Stomach (tissue), 4 donors: ENCODE measurements at regions not wholly inside any gene's neighbourhood (a gene's known extent, or its start where the extent isn't known, plus 50 kb on each side); places are given as distances from the start of the nearest gene placed in this dataset.

Source experiments
- POLR2A ChIP-seq, 4 donors: fragments of 450-650 bp; IDR thresholded peaks; one replicate each; pipeline ENCODE4 v1.6.1; 2016; ENCODE audit warnings: antibody characterized with exemption in 4 of 4, control low read depth in 2 of 4, mild to moderate bottlenecking in 1 of 4, moderate library complexity in 1 of 4
- TF ChIP-seq, protein P1 (sequence below), 7 experiments: fragments of 450-650 bp in 4 of 7; fragments of 200-600 bp in 3 of 7; sonication (generic) in 3 of 7; IDR thresholded peaks; one replicate each; pipeline ENCODE4 v1.5.1; 2016 to 2019; ENCODE audit warnings: antibody characterized with exemption in 7 of 7, control low read depth in 2 of 7, mild to moderate bottlenecking in 1 of 7

DNA sequence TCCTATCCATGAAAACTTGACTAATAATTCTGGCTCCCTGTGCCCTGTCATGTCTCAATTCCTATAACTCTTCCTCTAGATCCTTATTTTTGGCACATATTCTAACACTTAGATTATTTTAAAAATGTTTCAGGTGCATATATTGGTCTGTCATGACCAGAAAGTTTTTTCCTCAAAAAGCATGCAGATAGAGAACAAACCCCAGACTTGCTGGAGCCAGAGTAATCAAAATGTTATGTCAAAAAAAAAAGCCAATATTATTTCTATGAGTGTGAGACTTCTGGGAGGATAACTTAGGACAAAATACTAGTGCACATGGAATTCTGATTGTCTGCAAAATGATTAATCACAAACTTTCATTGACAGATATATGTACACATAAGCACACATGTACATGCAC, 135.1 kb upstream of the MROH9 start:
- no peak for TF ChIP-seq POLR2A (IDR thresholded peaks at IDR 0.05)
- TF ChIP-seq, protein P1, sequence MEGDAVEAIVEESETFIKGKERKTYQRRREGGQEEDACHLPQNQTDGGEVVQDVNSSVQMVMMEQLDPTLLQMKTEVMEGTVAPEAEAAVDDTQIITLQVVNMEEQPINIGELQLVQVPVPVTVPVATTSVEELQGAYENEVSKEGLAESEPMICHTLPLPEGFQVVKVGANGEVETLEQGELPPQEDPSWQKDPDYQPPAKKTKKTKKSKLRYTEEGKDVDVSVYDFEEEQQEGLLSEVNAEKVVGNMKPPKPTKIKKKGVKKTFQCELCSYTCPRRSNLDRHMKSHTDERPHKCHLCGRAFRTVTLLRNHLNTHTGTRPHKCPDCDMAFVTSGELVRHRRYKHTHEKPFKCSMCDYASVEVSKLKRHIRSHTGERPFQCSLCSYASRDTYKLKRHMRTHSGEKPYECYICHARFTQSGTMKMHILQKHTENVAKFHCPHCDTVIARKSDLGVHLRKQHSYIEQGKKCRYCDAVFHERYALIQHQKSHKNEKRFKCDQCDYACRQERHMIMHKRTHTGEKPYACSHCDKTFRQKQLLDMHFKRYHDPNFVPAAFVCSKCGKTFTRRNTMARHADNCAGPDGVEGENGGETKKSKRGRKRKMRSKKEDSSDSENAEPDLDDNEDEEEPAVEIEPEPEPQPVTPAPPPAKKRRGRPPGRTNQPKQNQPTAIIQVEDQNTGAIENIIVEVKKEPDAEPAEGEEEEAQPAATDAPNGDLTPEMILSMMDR (IDR thresholded peaks at IDR 0.05), result no peak
